GM18499 (cell line): ENCODE measurements at regions not wholly inside any gene's neighbourhood (a gene's known extent, or its start where the extent isn't known, plus 50 kb on each side); places are given as distances from the start of the nearest gene placed in this dataset.
"Not testable (repeated sequence)": the region's sequence is repeated elsewhere in the genome, so short reads cannot be mapped to it uniquely, and the experiment has no call there.

ENCODE experiments used
- ATAC-seq: cut with Tn5 transposase; IDR thresholded peaks from one replicate; pipeline ENCODE4 v1.9.1; 2021; ENCODE audit warnings: moderate number of reproducible peaks; ENCODE audit not compliant: insufficient read depth, unreplicated experiment

DNA sequence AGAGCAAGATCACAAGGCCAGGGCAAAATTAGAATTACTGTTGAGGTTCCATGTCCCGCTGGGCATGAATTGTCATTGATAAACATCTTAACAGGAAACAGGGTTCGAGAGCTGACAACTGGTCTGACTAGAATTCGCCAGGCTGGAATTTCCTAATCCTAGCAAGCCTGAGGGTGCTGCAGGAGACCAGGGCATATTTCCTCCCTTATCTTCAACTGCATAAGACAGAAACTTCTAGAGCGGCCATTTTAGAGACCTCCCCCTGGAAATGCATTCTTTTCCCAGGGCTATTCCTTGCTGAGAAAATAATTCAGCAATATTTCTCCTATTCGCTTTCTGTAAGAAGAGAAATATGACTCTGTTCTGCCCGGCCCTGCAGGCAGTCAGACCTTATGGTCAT, 158.6 kb upstream of the CCN2 start:
- ATAC-seq: not testable (repeated sequence)

DNA sequence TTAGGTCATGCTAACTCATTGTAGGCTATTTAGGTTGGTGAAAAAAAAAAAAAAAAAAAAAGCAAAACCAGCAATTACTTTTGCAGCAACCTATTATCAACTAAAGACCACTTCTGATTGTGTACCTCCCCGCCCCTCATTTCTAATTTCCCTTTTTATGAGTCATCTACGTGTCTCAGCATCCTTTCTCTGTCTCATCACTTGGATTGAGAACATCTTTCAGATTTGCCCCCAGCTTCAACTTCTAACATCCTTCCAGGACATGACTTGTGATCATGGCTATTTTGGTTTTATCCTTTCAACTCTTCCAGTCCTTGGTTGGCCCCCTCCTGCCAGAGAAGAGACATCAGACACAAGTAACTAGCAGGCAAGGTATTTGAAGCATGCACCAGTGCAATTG, 156.7 kb upstream of the CCN2 start:
- ATAC-seq: no peak

DNA sequence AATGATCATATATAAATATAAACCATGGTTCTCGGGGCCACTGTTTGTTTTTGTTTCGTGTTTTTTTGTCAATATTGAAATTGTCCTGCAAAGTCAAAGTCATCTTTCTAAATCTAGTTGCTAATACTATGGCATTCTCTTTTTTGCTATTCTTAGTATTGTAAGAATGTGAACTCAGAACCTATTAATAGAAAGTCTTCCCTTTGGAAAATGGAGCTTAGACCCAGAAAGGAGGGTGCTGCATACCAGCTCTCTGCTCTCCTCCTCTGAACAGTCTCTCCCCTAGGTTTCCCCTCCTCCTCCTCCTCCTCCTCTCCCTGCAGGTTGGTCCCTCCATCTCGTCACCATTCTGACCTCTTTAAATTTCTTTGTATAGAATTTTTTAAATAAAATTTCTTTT, 150.4 kb upstream of the CCN2 start:
- ATAC-seq: no peak

DNA sequence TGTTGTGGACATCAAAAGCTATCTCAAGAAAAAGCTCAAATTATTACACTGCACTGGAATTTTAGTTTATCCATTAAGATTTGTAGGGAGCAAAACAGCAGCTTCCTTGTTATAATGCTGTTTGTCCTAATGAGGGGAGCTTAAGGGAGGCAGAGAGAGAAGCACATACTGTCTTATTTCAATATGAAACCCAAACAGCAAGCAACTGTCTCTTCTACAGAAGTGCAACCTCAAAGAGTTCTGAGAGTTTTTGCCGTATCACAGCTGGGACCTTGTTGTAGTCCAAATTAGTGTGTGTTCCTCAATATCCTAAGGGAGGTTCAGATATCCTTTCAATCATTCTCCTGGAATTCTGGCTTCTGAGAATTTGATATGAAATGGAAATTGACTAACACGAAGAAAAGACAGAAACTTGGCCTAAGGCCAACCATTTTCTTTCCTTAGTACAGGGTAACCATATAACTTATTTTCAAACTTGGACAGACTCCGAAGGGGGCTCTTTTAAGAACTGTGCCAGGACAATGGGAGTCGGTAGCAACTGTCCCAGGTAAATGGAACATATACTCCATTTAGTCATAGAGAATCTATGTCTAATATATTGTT, 149.3 kb upstream of the CCN2 start:
- ATAC-seq: no peak

DNA sequence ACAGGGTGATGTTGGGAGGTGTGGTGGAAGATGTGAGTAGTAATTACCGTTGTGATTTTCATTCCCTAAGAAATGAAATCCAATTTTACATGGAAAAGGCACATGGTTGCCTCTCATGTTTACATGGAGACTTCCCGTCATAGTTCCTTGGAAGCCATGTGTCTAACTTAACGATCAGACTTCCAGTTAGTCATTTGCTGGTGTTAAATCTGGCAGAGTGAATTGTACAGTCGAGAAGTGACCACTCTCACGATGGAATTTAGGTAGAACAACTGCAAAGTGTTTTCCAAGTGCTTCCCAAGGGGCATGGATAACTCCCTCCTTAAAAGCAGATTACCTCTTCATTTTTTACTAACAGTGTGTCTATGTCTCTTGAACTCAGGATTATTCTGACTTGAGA, 145.8 kb upstream of the CCN2 start:
- ATAC-seq: no peak

DNA sequence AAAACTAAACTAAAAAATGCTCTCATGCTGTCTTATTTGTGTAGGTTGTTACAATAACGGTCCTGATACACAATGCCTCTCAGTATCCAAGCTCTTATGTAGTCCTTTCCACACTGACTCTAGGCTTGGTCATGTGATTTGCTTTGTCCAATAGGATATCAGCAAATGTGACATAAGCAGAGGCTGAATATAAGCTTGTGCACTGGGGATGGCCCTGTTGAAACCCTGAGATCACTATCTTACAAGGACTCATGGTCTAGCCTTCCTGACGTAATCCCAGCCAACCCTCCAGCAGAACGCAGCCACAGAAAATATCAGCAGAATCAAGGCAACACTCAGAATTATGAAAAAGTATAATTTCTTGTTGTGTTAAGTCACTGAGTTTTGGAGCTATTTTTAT, 145.1 kb upstream of the CCN2 start:
- ATAC-seq: no peak

DNA sequence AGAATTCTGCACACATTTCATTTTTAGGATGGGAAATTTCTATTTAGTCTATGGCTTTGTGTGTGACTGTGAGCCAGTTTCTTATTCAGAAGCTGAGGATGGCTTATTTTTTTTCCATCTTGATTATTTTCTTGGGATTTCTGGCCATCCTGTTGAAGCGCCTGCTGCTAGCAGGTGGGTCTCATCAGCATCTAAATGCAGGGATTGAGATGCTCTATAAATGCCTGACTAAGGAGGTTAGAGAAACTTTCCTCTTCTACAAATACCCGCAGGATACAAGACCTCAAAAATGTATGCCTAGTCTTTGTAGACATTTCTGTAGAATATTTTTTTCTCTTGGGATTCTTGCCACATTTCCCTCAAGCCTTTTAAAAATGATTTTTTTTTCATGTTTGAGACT, 138.0 kb upstream of the CCN2 start:
- ATAC-seq: no peak

DNA sequence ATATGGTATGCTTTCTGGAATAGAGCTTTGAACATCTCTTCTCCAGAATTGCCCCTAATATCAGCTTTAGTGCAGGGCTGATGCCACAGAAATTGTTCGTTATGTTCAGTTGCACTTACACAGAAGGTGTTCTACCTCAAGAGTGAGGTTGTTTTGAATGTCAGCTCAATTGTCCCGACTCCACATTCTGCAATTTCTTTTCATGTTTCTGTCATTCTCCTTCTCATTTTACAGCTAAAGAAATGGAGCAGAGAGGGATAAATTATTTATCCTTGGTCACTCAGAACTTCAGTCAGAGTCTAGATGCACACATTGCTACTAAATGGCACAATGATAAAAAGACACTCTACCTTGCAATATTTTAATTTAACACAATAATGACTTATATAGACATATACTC, 137.0 kb upstream of the CCN2 start:
- ATAC-seq: no peak

DNA sequence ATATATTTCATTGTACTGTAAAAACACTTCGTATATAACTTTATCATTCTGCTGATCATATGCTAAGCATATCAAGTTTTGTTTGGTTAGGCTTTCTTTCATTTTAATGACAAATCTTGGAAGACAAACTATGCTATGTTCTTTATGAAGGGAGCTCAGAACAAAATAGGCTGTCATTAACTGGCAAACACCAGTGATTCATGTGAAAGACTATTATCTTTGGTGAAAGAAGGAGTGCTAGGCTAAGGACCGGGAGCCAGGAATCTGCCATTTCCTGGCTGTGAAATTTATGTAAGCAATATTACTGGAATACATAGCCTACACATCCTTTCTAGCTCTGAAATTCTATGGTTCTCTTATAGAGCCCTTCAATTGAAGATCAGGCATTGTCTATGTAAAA, 136.2 kb upstream of the CCN2 start:
- ATAC-seq: no peak

DNA sequence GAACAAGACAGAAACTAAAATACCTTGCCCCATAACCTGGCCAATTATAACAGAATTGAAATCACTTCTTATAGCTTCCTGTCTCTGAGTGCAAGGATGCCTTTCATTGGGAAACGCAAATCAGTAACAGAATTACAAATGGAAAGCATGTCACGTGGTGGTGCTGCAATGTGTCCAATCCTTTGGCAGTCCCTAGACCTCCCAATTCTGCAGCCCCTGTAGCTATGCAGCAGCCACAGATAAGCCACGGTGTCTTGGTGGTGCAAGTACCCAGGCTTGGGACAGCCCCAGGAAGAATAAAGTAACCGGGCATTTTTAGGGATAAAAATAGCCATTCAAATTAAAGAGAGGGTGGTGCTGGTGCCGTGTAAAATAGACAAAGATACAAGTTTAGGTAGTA, 134.6 kb upstream of the CCN2 start:
- ATAC-seq: no peak

DNA sequence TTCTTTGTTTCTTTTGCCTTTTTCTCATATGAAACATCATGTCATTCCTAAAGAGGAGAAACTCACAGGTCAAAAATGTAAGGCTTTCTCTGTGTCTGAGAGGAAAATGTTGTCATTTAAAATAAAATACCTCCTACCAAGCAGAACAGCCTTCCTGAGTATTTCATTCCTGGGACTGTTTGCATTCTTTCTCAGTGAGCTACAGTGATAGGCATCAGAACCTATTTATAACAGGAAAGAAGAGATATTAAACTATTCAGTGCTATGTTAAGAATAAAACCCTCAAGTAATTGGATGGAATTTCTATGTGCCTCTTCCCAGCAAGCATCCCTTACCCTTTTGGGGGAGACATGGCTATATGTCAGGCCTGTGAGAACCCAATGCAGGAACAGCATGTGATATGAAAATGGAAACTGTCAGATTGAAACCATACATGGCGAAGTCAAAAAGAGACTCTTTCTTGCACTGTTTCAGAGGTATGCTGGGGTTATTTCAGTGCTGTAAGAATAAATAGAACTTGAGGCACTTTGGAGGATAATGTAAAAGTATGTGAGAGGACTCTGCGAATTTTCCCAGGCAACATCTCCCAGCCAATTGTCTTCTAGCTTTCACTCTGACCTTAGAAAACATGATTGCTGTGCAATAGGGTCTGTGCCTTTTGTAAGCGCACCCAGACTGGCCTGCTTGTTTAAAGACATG, 133.8 kb upstream of the CCN2 start:
- ATAC-seq: peak; percentile 84

DNA sequence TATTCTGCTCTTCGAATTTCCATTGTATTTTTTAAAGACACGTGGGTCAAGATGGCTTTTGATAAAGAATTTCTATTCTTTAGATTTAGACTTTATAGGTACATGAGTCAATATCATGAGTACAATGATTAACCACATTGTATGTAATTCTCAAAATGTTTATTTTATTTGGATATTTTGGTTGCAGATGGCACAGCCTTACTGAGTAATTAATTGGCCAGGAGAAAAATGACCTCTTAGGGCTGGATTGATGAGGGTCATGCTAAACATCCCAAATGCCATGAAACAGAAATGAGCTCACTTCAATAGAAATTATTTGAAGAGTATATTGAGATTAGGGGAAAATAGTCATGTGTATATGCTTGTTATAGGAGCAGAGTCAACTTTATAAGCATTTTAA, 131.2 kb upstream of the CCN2 start:
- no peak for ATAC-seq

DNA sequence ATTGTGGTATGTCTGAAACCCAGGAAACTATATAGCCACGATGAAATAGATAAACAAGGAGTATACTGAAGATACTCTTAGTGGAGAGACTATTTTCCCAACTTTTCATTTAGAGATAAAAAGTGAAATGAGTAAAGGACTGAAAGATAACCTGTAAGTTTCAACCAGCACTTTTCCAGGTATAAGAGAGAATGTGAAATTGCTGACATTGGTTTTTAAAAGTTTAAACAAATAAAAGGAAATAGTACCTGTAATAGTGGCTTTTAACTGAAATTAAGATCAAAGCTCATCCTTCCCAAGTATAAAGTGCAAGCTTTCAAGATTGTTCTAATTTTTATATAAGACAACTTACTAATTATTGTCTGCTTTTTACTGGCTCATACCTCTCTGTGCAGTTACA, 130.2 kb upstream of the CCN2 start:
- no peak for ATAC-seq

DNA sequence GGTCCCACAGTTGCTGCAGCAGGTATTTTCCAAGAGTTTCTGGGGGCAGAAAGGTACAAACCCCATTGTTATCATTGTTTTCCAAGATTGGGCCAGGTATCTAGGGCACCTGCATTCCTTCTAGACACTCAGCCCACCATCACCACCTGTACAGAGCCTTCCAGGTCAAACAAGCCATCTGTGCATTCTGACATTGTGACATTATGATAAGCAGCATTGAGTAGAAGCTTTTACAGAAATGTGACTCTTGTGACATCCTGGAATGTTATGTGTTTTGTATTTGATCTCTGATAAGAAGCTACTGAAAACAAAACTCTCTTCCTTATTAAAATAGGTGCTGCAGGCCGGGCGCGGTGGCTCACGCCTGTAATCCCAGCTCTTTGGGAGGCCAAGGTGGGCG, 128.1 kb upstream of the CCN2 start:
- no peak for ATAC-seq

DNA sequence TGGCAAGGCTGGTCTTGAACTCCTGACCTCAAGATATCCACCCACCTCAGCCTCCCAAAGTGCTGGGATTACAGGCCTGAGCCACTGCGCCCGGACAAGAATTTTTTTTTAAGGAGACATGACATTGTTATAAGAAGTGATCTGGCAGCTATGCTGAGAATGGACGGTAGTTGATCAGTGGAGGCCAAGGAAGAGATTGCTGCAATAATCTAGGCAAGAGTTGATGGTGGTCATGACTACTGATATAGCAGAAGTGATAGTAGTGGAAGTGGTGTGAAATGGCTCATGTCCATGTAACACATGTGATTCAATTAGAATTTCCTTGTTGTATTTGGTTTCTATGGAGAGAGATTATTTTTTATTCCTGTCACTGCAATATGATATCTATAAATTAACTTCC, 125.3 kb upstream of the CCN2 start:
- ATAC-seq: no peak

DNA sequence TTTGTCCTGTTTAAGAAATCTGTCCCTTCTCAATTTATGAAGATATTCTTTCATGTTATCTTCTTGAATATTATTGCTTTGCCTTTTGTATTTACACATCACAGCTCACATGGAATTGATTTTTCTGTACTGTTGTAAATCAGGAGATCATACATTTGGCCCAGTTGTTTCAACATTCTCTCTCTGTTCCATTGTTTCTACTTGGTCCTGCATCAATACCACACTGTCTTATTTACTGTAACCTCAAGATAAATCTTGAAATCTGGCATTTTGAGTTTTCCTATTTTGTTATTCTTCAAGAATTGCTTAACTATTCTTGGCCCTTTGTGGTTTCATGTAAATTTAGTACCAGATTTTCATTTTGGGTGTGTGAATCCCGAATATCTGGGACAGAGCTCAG, 121.7 kb upstream of the CCN2 start:
- ATAC-seq: no peak

DNA sequence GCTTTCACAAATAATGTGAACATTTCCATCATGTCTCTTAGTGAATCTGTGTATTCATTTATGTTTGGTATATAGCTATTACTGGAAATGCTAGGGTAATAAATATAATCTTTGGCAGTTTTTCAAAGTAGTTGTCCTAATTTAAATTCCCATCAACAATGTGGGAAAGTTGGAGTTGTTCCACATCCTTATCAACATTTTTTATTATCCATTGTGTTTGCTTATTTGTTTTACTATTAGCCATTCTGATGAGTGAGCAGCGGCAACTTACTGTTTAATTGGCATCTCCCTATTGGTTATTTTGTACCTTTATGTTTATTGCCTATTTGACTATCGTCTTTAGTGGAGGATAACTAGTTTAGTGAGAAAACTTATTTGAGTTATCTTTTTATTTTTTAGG, 121.1 kb upstream of the CCN2 start:
- ATAC-seq: no peak

DNA sequence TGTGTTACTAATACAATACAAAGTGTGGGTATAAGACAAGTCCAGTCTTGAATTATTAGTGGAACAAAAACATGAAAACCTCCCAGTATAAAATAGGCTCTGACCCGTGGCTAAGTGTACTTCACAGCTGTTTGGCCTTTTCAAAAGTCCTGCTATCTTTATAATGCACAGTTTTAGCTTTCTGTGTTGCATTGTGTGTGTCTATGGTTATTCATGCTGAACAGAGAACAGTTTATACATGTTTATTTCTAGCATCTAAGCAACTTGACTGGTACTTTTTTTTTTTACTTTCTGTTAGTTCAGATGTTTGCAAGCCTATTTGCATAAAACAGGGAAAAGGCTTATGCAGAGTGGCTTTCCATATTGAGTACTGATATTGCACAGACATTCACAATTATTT, 119.2 kb upstream of the CCN2 start:
- ATAC-seq: no peak

DNA sequence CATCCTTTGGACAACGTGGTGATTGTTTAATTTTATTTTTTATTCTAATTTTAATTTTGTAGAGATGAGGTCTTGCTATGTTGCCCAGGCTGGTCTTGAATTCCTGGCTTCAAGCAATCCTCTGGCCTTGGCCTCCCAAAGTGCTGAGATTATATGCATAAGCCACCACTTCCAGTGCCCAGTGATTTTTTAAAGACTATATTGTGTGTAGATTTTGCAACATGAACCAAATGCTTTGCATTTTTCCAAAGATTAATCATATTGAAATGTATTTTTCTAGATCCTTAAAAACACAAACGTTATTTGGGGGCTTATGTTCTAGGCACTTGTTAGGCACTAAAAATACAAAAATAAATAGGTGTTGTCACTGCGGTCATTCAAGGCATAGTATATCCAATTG, 117.6 kb upstream of the CCN2 start:
- no peak for ATAC-seq

DNA sequence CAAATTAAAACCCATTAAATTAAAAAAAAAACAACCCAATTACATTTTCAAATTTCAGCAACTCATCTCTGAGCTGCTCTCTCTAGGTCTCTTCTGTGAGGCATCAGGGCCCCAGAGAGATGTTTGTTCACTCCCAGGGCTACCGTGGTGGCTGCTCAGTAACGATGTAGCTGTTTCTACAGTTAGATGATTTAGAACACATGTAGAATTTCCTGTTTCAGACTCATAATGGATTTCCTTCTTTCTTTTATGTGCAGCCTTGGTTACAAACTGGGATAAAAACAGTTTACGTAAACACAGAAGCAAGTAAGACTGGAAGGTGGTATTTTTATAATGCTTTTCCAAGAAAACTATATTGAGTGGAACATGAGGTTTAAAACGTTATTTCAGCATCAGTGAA, 116.1 kb upstream of the CCN2 start:
- no peak for ATAC-seq

DNA sequence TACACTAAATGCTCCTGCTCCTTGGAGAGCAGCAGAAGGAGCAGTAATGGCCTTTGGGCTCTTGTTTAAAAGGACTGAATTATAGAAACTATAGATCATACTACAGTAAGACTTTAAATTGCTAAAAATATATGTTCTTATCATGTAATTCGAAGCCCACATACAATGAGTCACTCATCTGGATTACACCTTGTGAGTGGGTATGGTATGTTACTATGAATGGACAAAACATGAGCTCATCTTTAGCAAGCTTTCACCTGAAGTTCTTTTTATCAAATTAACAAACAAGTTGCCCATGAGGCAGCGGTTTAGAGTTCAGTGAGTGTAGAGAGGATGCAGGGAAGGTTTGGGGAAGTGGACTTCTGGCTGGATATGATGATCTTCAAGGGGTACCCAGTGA, 114.4 kb upstream of the CCN2 start:
- ATAC-seq: no peak

DNA sequence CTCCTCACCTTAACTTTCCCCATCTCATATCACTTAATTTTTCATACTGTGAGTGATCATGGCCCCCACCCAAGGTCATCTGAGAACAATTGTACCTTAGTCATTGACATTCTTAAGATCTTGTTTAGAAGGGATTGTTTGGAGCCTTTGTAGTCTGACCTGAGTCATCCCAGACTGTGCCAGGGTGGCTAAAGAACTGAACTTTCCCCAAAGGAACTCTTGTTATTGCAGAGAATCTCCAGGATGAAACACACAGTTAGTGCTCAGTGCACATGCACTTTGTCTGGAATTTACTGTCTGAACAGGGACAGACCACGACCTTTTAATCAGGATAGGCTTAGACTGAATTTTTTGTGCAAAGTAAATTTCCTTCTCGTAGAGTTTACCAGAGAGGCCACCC, 112.6 kb upstream of the CCN2 start:
- ATAC-seq: no peak

DNA sequence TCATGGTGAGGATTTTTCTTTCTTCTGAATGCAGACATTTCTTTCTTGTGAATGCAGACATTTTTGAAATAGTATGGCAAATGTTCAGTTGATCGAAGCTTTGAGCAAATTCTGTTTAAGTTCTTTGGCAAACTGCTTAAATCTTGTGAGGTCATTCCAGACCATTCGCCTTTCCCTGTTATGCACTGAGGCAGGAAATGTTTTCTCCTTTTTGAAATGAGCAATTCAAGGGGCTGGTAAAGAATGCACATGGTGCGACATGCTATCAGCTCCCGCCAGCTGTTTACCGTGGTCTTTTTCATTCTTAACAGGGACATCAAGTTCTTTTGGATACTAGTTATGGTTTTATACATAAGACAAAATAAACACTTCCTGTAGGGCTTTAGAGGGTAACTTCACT, 112.0 kb upstream of the CCN2 start:
- no peak for ATAC-seq
